Parathyroid adenoma (tissue), 2 donors: ENCODE measurements at regions not wholly inside any gene's neighbourhood (a gene's known extent, or its start where the extent isn't known, plus 50 kb on each side); places are given as distances from the start of the nearest gene placed in this dataset.

Experiments
- H2AFZ ChIP-seq: fragments of 300-600 bp; sonication (generic); one replicate; pipeline ENCODE4 v1.7.0; 2017; ENCODE audit warnings: antibody characterized with exemption, mild to moderate bottlenecking
- H3K27ac ChIP-seq: fragments of 300-600 bp; sonication (generic); one replicate; pipeline ENCODE4 v1.7.0; 2017
- H3K27me3 ChIP-seq: fragments of 300-600 bp; sonication (generic); one replicate; pipeline ENCODE4 v1.7.0; 2017; ENCODE audit warnings: low read length; ENCODE audit not compliant: control insufficient read depth, insufficient read depth
- H3K36me3 ChIP-seq: fragments of 300-600 bp; sonication (generic); one replicate; pipeline ENCODE4 v1.7.0; 2017; ENCODE audit warnings: low read length; ENCODE audit not compliant: control insufficient read depth, insufficient read depth
- H3K4me1 ChIP-seq: fragments of 300-600 bp; sonication (generic); one replicate; pipeline ENCODE4 v1.7.0; 2017; ENCODE audit warnings: control low read depth
- H3K4me2 ChIP-seq: fragments of 300-600 bp; sonication (generic); one replicate; pipeline ENCODE4 v1.7.0; 2017; ENCODE audit warnings: low read length
- H3K4me3 ChIP-seq: fragments of 300-600 bp; sonication (generic); one replicate; pipeline ENCODE4 v1.7.0; 2017; ENCODE audit warnings: low read depth, low read length
- H3K79me2 ChIP-seq: fragments of 300-600 bp; sonication (generic); one replicate; pipeline ENCODE4 v1.7.0; 2017; ENCODE audit warnings: control low read depth
- H3K9ac ChIP-seq: fragments of 300-600 bp; sonication (generic); one replicate; pipeline ENCODE4 v1.7.0; 2017; ENCODE audit warnings: mild to moderate bottlenecking
- H3K9me3 ChIP-seq: fragments of 300-600 bp; sonication (generic); one replicate; pipeline ENCODE4 v1.7.0; 2017; ENCODE audit warnings: low read length; ENCODE audit not compliant: control insufficient read depth
- CTCF ChIP-seq: fragments of 300-600 bp; sonication (generic); IDR thresholded peaks from one replicate; pipeline ENCODE4 v1.7.0; 2017; ENCODE audit warnings: antibody characterized with exemption, mild to moderate bottlenecking
- donor health status: primary hyperparathyroidism.

GRCh38 chr3:104854468-104854867 is 512.2 kb upstream of the ALCAM start:
- no peaks in the 10 kb centered on the region for H3K9me3 ChIP-seq
- no peak overlapping the region for H3K4me3 ChIP-seq
- no peaks in the 10 kb centered on the region for H3K27me3 ChIP-seq
- no peaks in the 10 kb centered on the region for H3K79me2 ChIP-seq
- H3K36me3 ChIP-seq, result no peaks in the 10 kb centered on the region
- H3K4me1 ChIP-seq, result no peaks in the 10 kb centered on the region
- no peak overlapping the region for H3K4me2 ChIP-seq
- H2AFZ ChIP-seq, result no peak overlapping the region
- no peak overlapping the region for H3K27ac ChIP-seq
- no peak overlapping the region for H3K9ac ChIP-seq
- no peak for TF ChIP-seq CTCF

- Histone ChIP-seq H2AFZ (peak overlapping the region; percentile 48), H3K79me2 (no peaks in the 10 kb centered on the region)
- no peak for TF ChIP-seq CTCF
These were observed 511.0 kb upstream of the ALCAM start for GRCh38 chr3:104855702-104856101.

GRCh38 chr3:104856741-104857140 is 510.0 kb upstream of the ALCAM start:
- H2AFZ ChIP-seq, result peak overlapping the region; percentile 48
- H3K4me3 ChIP-seq, result no peak overlapping the region
- TF ChIP-seq CTCF, result no peak

More at GRCh38 chr3:104855702-104856101, 511.0 kb upstream of the ALCAM start:
- no peaks in the 10 kb centered on the region for H3K36me3 ChIP-seq
- peaks cover 9% of the 10 kb centered on the region for H3K4me1 ChIP-seq
- H3K27ac ChIP-seq, result no peak overlapping the region
- no peaks in the 10 kb centered on the region for H3K27me3 ChIP-seq
- no peak overlapping the region for H3K9ac ChIP-seq
- no peak overlapping the region for H3K4me2 ChIP-seq
- no peak overlapping the region for H3K4me3 ChIP-seq
- no peaks in the 10 kb centered on the region for H3K9me3 ChIP-seq

GRCh38 chr3:104868291-104868690 is 498.4 kb upstream of the ALCAM start:
- H2AFZ ChIP-seq, result no peak overlapping the region
- TF ChIP-seq CTCF, result no peak
- no peaks in the 10 kb centered on the region for H3K27me3 ChIP-seq
- no peaks in the 10 kb centered on the region for H3K79me2 ChIP-seq
- H3K4me1 ChIP-seq, result peaks cover 4% of the 10 kb centered on the region
- no peaks in the 10 kb centered on the region for H3K36me3 ChIP-seq
- H3K27ac ChIP-seq, result no peak overlapping the region
- no peak overlapping the region for H3K4me3 ChIP-seq
- H3K4me2 ChIP-seq, result no peak overlapping the region
- H3K9ac ChIP-seq, result no peak overlapping the region
- H3K9me3 ChIP-seq, result no peaks in the 10 kb centered on the region

More at GRCh38 chr3:104856741-104857140, 510.0 kb upstream of the ALCAM start:
- H3K27me3 ChIP-seq, result no peaks in the 10 kb centered on the region
- peaks cover 9% of the 10 kb centered on the region for H3K4me1 ChIP-seq
- no peaks in the 10 kb centered on the region for H3K79me2 ChIP-seq
- H3K9me3 ChIP-seq, result no peaks in the 10 kb centered on the region
- no peak overlapping the region for H3K9ac ChIP-seq
- H3K36me3 ChIP-seq, result no peaks in the 10 kb centered on the region
- no peak overlapping the region for H3K27ac ChIP-seq
- H3K4me2 ChIP-seq, result no peak overlapping the region

- H3K9me3 ChIP-seq, result no peaks in the 10 kb centered on the region
- no peak overlapping the region for H2AFZ ChIP-seq
- H3K27me3 ChIP-seq, result no peaks in the 10 kb centered on the region
- no peaks in the 10 kb centered on the region for H3K36me3 ChIP-seq
- no peak overlapping the region for H3K27ac ChIP-seq
- no peak overlapping the region for H3K4me2 ChIP-seq
- no peaks in the 10 kb centered on the region for H3K79me2 ChIP-seq
- no peak for TF ChIP-seq CTCF
- H3K4me3 ChIP-seq, result no peak overlapping the region
- peaks cover 4% of the 10 kb centered on the region for H3K4me1 ChIP-seq
- H3K9ac ChIP-seq, result no peak overlapping the region
These were observed 496.4 kb upstream of the ALCAM start for GRCh38 chr3:104870276-104870675.
